T47D (cell line): ENCODE measurements at regions not wholly inside any gene's neighbourhood (a gene's known extent, or its start where the extent isn't known, plus 50 kb on each side); places are given as distances from the start of the nearest gene placed in this dataset.
"Not testable (repeated sequence)": the region's sequence is repeated elsewhere in the genome, so short reads cannot be mapped to it uniquely, and the experiment has no call there.

Experiments used
- DNase-seq, 2 experiments: peaks; one replicate each; pipeline versions ENCODE4 v3.0.0 to v3.0.0-alpha.2; 2011 to 2012; ENCODE audit warnings: low read depth in 1 of 2, low spot score in 1 of 2
- JUND ChIP-seq: IDR thresholded peaks from 2 replicates; pipeline ENCODE4 v1.6.1; 2012; ENCODE audit warnings: low read depth
- in situ Hi-C: cut with HindIII; loops from 2 replicates; pipeline ENCODE4 v1.10.0; 2016; ENCODE audit warnings: low sequenced_read_pairs, low pct_unique_long_range_greater_than_20kb

GRCh38 chr14:105627701-105628100, 101.3 kb downstream of the TMEM121 start:
- in situ Hi-C loops, result no loop called here
- no peak for DNase-seq
- TF ChIP-seq JUND, result no peak

GRCh38 chr14:105628126-105628525, 101.7 kb downstream of the TMEM121 start:
- DNase-seq, in situ Hi-C loops: not testable (repeated sequence)

GRCh38 chr14:105628531-105629067, 102.2 kb downstream of the TMEM121 start:
- DNase-seq, in situ Hi-C loops: not testable (repeated sequence)

GRCh38 chr14:105629091-105629885, 102.9 kb downstream of the TMEM121 start:
- in situ Hi-C loops, DNase-seq: not testable (repeated sequence)

- no peak for DNase-seq
- in situ Hi-C loops, result no loop called here
- TF ChIP-seq JUND, result no peak
Observed at GRCh38 chr14:105629886-105630215, 103.5 kb downstream of the TMEM121 start.

- in situ Hi-C loops, DNase-seq: not testable (repeated sequence)
Observed at GRCh38 chr14:105630293-105630934, 104.0 kb downstream of the TMEM121 start.

GRCh38 chr14:105630935-105631779, 104.8 kb downstream of the TMEM121 start:
- in situ Hi-C loops, DNase-seq: not testable (repeated sequence)

- TF ChIP-seq JUND, result no peak
- in situ Hi-C loops, result no loop called here
- no peak for DNase-seq
Observed at GRCh38 chr14:105632010-105632409, 105.6 kb downstream of the TMEM121 start.

GRCh38 chr14:105633596-105633995, 107.2 kb downstream of the TMEM121 start:
- DNase-seq, in situ Hi-C loops: not testable (repeated sequence)

GRCh38 chr14:105635560-105635959, 109.2 kb downstream of the TMEM121 start:
- no peak for TF ChIP-seq JUND
- in situ Hi-C loops, result no loop called here
- DNase-seq, result no peak

- DNase-seq, in situ Hi-C loops: not testable (repeated sequence)
Observed at GRCh38 chr14:105636021-105636420, 109.6 kb downstream of the TMEM121 start.

GRCh38 chr14:105636935-105637334, 110.6 kb downstream of the TMEM121 start:
- in situ Hi-C loops, result no loop called here
- no peak for DNase-seq
- no peak for TF ChIP-seq JUND

- DNase-seq, in situ Hi-C loops: not testable (repeated sequence)
Observed at GRCh38 chr14:105637345-105637744, 111.0 kb downstream of the TMEM121 start.

- DNase-seq, in situ Hi-C loops: not testable (repeated sequence)
Observed at GRCh38 chr14:105639969-105640931, 113.9 kb downstream of the TMEM121 start.
